H1 (cell line): ENCODE measurements at regions not wholly inside any gene's neighbourhood (a gene's known extent, or its start where the extent isn't known, plus 50 kb on each side); places are given as distances from the start of the nearest gene placed in this dataset.

Experiments
- EZH2 ChIP-seq: fragments of 200-600 bp; sonication (generic); IDR thresholded peaks from 2 replicates; pipeline ENCODE4 v1.7.1; 2012; ENCODE audit warnings: low read depth, mild to moderate bottlenecking, moderate library complexity, low read length, inconsistent platforms; ENCODE audit not compliant: severe bottlenecking
- GABPA ChIP-seq: IDR thresholded peaks from 2 replicates; pipeline ENCODE4 v1.6.1; 2011; ENCODE audit warnings: mild to moderate bottlenecking, low read length, moderate library complexity, borderline replicate concordance; ENCODE audit not compliant: insufficient read depth
- NRF1 ChIP-seq: IDR thresholded peaks from 2 replicates; pipeline ENCODE4 v1.6.1; 2011; ENCODE audit warnings: mild to moderate bottlenecking, low read depth, low read length, improper control_type of control experiment
- POU5F1 ChIP-seq: IDR thresholded peaks from 2 replicates; pipeline ENCODE4 v1.6.1; 2011; ENCODE audit warnings: low read depth, mild to moderate bottlenecking, low read length, moderate library complexity

DNA sequence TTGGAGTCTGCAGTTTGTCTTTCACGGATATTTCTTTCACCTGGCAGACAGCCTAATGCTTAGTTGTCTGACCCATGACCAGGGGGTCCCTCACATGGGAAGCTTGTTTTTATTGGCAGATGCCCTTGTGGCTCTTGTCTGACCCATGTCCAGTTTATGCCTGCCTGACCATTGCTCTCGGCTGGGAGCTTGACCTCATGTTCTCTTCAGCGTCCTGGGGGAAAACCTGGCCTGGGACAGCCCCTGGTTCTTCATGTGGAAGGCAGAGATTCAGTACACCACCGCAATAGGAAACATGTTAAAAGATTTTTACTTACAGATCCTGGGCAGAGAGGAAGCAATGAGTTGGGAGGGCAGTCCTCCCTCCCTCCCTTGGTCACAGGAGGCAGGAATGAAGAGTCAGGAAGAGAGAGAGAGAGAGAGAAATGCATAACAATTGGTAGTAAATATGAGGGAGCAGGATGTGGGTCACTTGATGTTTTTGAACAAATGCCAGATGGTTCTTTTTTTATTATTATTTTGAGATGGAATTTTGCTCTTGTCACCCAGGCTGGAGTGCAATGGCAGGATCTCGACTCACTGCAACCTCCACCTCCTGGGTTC is 302.7 kb upstream of the MYOCD start (continued):
- TF ChIP-seq EZH2 (no peak), NRF1 (no peak), POU5F1 (no peak), GABPA (no peak)
